CD4-positive, alpha-beta T cell treated with Interleukin-12 subunit alpha and Interleukin-12 subunit beta, for 1 hour (primary cell): ENCODE measurements at regions not wholly inside any gene's neighbourhood (a gene's known extent, or its start where the extent isn't known, plus 50 kb on each side); places are given as distances from the start of the nearest gene placed in this dataset.
"Not testable (repeated sequence)": the region's sequence is repeated elsewhere in the genome, so short reads cannot be mapped to it uniquely, and the experiment has no call there.

Experiments
- DNase-seq: peaks from one replicate; pipeline ENCODE4 v3.0.0-alpha.2; 2020

DNA sequence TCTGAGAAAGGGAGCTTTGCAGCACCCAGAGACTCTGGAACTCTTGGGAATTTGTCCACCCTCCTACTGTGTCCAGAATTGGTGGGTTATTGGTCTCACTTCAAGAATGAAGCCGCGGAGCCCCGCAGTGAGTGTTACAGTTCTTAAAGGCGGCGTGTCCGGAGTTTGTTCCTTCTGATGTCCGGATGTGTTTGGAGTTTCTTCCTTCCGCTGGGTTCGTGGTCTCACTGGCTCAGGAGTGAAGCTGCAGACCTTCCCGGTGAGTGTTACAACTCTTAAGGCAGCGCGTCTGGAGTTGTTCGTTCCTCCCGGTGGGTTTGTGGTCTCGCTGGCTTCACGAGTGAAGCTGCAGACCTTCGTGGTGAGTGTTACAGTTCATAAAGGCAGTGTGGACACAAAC lies 824.7 kb downstream of the LRRTM4 start:
- DNase-seq, result not testable (repeated sequence)

- DNase-seq, result no peak
These were observed 829.3 kb downstream of the LRRTM4 start for GRCh38 chr2:76692908-76693307.

DNA sequence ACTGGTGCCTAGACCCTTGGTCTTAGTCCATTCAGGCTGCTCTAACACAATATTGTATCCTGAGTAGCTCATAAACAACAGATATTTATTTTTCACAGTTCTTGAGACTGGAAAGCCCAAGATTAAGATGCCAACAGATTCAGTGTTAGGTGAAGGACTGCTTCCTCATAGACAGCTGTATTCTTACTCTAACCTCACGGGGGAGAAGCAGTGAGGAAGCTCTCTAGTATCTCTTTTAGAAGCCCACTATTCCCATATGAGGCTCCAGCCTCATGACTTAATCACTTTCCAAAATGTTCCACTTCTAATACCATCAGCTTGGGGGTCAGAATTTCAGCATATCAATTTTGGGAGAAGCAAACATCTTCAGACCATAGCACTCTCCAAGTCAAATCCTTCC lies 833.4 kb downstream of the LRRTM4 start:
- DNase-seq, result no peak

DNA sequence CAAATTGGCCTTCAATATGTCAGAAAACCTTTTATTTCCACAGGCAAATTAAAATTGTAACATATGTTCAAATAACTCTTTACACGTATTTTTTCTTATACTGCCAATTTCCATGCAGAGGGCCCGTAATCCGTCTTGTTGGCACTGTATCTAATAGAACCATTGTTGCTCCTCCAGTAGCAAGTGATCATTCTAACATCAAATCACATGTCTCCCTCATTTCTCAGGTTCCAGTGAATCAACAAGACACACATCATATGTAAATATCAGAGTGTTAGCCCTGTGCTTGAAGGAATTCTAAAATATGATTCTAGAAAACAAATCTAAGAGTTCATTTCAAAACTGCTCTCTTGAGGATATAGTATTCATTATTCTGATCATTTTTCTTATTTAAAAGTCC lies 834.3 kb downstream of the LRRTM4 start:
- DNase-seq, result no peak

- DNase-seq, result no peak
These were observed 837.4 kb downstream of the LRRTM4 start for GRCh38 chr2:76684756-76685155.

- DNase-seq, result no peak
These were observed 843.2 kb downstream of the LRRTM4 start for GRCh38 chr2:76679025-76679396.

DNA sequence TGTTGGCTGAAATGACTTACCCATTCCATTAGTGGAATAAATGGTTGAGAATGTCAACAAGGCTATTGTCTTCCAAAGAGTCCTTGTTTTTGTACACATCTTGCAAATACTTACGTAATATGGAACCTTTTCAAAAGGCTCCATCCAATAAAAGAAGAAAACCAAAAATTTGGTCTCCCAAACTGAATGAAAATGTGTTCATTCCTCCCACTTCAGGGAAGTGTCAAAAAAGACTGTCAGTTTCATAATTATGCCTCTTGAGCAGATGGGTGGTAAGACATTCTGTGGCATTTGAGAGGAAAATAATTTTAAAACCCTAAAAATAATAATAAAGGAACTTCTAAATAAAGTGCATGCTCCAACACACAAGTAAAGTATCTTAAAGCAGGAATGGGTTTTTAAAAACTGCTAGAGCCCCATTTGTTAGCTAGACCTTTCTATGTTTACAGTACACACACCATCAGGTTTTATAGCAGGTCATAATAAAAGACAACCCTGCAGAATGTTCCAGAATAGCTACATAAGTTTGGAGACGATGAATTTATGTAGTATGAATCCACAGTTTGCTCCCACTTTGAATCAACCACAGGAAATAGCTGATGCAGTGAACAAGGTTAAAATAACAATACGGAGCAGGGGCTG lies 843.7 kb downstream of the LRRTM4 start:
- no peak for DNase-seq

DNA sequence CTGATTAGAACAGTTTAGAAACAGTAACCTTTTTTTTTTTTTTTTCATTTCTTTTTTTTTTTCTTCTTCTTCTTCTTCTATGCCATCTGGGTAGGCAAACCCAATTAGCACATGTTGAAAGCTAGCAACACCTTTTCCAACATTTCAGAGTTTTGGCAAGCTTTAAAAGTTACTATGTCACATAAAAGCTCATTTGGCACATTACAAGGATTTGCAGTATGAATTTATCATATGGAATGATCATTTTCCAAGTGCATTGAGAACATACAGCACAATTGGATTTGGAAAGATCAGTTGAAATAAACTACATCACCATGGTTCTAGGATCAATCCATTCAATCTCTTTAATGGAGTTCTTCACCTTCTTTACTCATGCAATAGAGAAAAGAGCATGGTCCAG lies 847.0 kb downstream of the LRRTM4 start:
- DNase-seq, result no peak

GRCh38 chr2:76672798-76673197 lies 849.4 kb downstream of the LRRTM4 start:
- DNase-seq, result no peak

GRCh38 chr2:76669966-76670465 lies 852.2 kb downstream of the LRRTM4 start:
- no peak for DNase-seq

DNA sequence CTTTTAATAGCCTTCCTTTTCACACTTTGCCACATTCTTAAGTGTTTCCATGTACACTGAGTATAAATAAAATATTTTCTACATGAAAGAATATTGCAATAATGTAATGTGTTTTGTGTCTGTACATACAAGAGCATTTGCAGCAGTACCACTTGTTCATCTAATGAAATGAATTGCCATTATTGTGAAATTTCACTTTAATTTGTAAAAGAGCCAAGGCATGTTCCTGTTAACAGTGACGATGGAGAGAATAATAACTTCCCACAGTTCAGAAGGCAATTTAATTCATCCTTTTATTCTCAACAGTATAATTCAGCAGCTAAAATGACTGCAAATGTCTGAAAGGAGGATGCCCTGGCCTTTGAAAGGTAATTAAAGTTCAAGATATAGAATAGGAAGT lies 853.9 kb downstream of the LRRTM4 start:
- DNase-seq, result no peak

GRCh38 chr2:76667821-76668271 lies 854.3 kb downstream of the LRRTM4 start:
- no peak for DNase-seq

- no peak for DNase-seq
These were observed 880.0 kb downstream of the LRRTM4 start for GRCh38 chr2:76642129-76642528.

DNA sequence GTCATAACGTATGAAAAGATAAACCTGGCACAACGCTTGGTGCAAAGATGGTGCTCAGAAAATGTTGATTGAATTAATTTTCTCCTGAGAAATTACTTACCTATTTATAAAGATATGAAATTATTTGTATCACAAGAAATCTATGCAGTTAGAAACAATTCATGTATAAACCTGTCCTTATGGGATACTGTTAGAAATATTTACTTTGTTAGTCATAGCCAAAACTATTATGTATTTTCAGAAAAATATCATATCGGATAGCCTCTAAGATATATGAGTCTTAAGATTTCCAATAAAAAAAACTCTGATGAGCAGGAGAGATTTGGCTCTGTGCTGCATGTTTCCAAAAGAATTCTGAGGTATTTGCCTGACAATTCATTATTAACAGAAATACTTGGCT lies 880.7 kb downstream of the LRRTM4 start:
- no peak for DNase-seq

DNA sequence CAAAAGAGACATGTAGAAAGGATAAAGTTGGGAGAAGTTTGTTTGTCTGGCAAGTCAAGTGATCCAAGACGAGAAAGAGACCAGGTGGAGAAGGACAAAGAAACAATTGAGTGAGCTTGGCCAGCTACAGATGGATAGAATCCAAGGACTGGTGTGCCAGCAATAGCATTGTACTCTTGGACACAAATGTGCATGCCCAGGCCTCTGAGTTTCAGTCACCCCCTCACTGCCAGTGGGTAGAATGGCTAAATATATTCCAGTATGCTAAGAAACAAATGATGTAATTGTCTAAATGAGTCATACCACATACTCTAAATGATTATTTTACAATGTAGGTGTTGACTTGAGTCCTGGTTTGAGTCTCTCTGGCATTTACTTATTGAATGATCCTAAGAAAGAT lies 881.3 kb downstream of the LRRTM4 start:
- DNase-seq, result no peak

DNA sequence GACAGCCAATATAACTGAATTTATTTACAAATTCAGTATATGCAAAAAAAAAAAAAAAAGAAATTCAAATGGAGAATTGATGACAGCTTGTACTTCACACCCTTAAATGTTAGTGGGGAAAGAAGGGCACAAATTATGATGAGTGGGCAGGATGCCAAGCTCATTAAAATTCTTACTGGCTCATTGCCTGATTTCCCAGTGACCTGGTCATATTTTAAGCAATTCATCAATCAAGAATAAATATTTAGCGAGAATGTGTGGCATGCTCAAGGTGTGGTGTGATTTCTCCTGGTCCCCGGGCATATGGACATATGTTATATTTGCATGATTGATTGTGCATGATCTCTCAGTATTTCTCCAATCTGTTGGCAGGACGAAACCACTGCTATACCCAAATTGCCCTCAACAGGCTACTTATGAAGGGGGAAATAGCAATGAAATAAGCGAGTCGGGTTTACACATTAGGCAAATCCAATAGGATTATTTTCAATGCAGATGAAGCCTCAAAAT lies 883.0 kb downstream of the LRRTM4 start:
- no peak for DNase-seq

- no peak for DNase-seq
These were observed 888.8 kb downstream of the LRRTM4 start for GRCh38 chr2:76633276-76633921.

DNA sequence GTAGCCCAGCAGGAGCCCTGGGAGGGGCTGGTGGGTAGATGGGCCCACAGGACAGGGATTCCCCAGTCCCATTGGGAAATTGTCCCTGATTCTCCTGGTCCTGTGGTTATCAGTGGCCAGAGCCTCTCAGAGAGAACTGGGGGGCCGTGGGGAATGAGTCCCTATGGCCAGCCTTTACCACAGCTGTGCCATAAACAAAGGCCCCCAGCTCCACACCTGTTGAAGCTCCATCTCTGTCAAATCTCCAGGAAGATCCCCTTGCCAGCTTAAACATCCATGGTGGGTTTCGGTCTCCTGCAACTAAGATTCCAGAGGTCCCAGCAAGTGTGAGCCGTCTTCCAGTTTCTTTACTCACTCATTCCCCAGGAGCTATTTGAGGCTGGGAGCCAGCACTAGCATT lies 897.1 kb downstream of the LRRTM4 start:
- DNase-seq, result no peak

GRCh38 chr2:76613330-76613729 lies 902.6 kb upstream of the GCFC2 start:
- DNase-seq, result no peak

GRCh38 chr2:76612764-76613163 lies 902.0 kb upstream of the GCFC2 start:
- DNase-seq, result no peak

GRCh38 chr2:76610451-76610850 lies 899.7 kb upstream of the GCFC2 start:
- no peak for DNase-seq

DNA sequence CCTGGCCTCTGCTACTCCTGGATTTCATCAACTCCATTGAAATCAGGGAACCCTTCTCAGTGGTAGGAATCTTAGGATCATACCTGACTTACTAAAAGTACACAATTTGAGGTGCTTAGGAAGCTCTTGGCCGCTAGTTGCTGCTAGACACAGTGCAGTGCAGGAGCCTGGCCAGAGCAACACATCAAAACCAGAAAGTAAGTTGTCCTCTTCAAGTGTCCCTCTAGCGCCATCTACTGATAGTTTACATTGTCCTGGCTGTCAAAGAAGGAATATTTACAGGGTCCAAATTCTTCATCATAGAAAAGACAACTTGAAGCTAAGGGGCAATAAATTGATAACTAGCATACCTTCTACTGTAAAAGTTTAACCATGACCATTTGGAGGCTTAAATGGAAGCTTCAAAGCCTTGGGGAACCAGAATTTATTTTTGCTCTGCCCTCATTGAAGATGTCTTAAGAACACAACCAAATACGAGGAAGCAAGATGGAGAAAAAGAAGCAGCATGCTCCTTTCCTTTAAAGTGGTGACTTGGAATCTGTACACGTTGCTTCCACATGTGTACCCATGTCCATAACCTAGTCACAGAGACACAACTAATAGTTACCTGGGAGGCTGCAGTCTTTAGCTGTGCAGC lies 889.1 kb upstream of the GCFC2 start:
- no peak for DNase-seq

DNA sequence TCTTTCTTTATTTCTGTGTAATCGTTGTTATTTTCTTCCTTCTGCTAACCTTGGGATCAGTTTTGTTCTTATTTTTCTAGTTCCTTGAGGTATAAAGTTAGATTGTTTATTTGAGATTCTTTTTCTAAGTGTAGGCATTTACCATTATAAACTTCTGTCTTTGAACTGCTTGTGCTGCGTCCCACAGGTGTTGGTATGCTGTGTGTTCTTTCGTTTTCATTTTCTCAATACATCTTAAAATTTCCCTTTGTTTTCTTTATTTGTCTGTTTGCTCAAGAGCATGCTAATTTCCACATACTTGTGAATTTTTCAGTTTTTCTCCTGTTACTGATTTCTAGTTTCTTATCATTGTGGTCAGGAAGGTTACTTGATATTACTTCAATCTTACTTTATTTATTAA lies 873.8 kb upstream of the GCFC2 start:
- DNase-seq, result no peak

GRCh38 chr2:76579911-76580310 lies 869.2 kb upstream of the GCFC2 start:
- no peak for DNase-seq
